Endothelial cell of umbilical vein (primary cell): ENCODE measurements at regions not wholly inside any gene's neighbourhood (a gene's known extent, or its start where the extent isn't known, plus 50 kb on each side); places are given as distances from the start of the nearest gene placed in this dataset.

Experiments used
- EZH2 ChIP-seq: IDR thresholded peaks from 2 replicates; pipeline ENCODE4 v1.6.1; 2012; ENCODE audit warnings: borderline replicate concordance, low read depth, mild to moderate bottlenecking, moderate library complexity, low read length, inconsistent platforms; ENCODE audit not compliant: severe bottlenecking
- FOS ChIP-seq: IDR thresholded peaks from 2 replicates; pipeline ENCODE4 v1.6.1; 2011; ENCODE audit warnings: mild to moderate bottlenecking, low read length, moderate library complexity, borderline replicate concordance; ENCODE audit not compliant: insufficient read depth
- GATA2 ChIP-seq: IDR thresholded peaks from 2 replicates; pipeline ENCODE4 v1.7.0; 2011; ENCODE audit warnings: low read depth, mild to moderate bottlenecking, moderate library complexity, mixed read lengths, low read length; ENCODE audit not compliant: insufficient read length, insufficient read depth
- MAX ChIP-seq: IDR thresholded peaks from 2 replicates; pipeline ENCODE4 v1.6.1; 2011; ENCODE audit not compliant: insufficient read depth, insufficient read length
- MYC ChIP-seq: IDR thresholded peaks from one replicate; pipeline ENCODE4 v1.6.1; 2011; ENCODE audit warnings: mild to moderate bottlenecking, low read depth, low read length
- POLR2A ChIP-seq: IDR thresholded peaks from 2 replicates; pipeline ENCODE4 v1.6.1; 2012; ENCODE audit warnings: low read depth, mild to moderate bottlenecking, control low read depth, low read length
- POLR2AphosphoS5 ChIP-seq: IDR thresholded peaks from 2 replicates; pipeline ENCODE4 v1.6.1; 2012; ENCODE audit warnings: low read depth, mild to moderate bottlenecking, control low read depth, low read length, moderate library complexity; ENCODE audit not compliant: insufficient read depth
- TF ChIP-seq, protein P1 (sequence below), 2 donors: IDR thresholded peaks; 1 replicate in 1 of 2; 2 replicates in 1 of 2; pipeline ENCODE4 v1.5.1; 2011; ENCODE audit warnings: low read length in 2 of 2, mild to moderate bottlenecking in 2 of 2, moderate library complexity in 2 of 2, control low read depth in 1 of 2, inconsistent platforms in 1 of 2, low read depth in 1 of 2; ENCODE audit not compliant: insufficient read depth in 1 of 2; ENCODE audit errors: extremely low read depth in 1 of 2

DNA sequence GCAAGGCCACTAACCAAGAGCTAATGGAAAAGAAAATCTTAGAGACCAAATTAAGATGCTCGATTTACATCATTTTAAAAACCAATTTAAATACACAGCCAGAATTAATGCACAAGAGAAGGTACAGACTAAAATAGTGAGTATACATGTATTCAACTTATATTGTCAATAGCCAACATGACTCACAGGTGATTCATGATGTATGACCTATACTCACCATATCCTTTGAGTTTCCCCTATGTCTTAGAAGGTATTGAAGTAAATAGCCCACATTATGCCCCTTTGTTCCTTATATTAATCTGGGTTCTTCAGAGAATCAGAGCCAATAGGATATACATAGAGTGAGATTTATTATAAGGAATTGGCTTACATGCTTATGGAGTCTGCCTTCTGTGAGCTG, 97.5 kb upstream of the ANO3 start:
- TF ChIP-seq, protein P1, sequence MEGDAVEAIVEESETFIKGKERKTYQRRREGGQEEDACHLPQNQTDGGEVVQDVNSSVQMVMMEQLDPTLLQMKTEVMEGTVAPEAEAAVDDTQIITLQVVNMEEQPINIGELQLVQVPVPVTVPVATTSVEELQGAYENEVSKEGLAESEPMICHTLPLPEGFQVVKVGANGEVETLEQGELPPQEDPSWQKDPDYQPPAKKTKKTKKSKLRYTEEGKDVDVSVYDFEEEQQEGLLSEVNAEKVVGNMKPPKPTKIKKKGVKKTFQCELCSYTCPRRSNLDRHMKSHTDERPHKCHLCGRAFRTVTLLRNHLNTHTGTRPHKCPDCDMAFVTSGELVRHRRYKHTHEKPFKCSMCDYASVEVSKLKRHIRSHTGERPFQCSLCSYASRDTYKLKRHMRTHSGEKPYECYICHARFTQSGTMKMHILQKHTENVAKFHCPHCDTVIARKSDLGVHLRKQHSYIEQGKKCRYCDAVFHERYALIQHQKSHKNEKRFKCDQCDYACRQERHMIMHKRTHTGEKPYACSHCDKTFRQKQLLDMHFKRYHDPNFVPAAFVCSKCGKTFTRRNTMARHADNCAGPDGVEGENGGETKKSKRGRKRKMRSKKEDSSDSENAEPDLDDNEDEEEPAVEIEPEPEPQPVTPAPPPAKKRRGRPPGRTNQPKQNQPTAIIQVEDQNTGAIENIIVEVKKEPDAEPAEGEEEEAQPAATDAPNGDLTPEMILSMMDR (IDR thresholded peaks at IDR 0.05; ENCODE audit: extremely low read depth in 1 of 2, insufficient read depth in 1 of 2, low read depth in 1 of 2, low read length in 2 of 2), result no peak
- TF ChIP-seq POLR2AphosphoS5 (no peak), MAX (no peak), EZH2 (no peak), POLR2A (no peak), FOS (peak; percentile 89), GATA2 (no peak), MYC (no peak)
